Activated naive CD8-positive, alpha-beta T cell treated with anti-CD3 and anti-CD28 coated beads for 36 hours (primary cell): ENCODE measurements at regions not wholly inside any gene's neighbourhood (a gene's known extent, or its start where the extent isn't known, plus 50 kb on each side); places are given as distances from the start of the nearest gene placed in this dataset.

ENCODE experiments used
- DNase-seq: peaks from one replicate; pipeline ENCODE4 v3.0.0; 2021
- H3K27ac Mint-ChIP-seq: one replicate; pipeline ENCODE4 v1.8.0; 2022; ENCODE audit warnings: mild to moderate bottlenecking, moderate library complexity, mixed read lengths
- H3K27me3 Mint-ChIP-seq: one replicate; pipeline ENCODE4 v1.8.0; 2022; ENCODE audit warnings: mild to moderate bottlenecking, mixed read lengths
- H3K36me3 Mint-ChIP-seq: one replicate; pipeline ENCODE4 v1.8.0; 2021; ENCODE audit warnings: mild to moderate bottlenecking, mixed read lengths
- H3K4me1 Mint-ChIP-seq: one replicate; pipeline ENCODE4 v1.8.0; 2021; ENCODE audit warnings: mixed read lengths
- H3K4me3 Mint-ChIP-seq: one replicate; pipeline ENCODE4 v1.8.0; 2022; ENCODE audit warnings: mild to moderate bottlenecking, moderate library complexity, mixed read lengths
- H3K9me3 Mint-ChIP-seq: one replicate; pipeline ENCODE4 v1.8.0; 2022; ENCODE audit warnings: mixed read lengths

DNA sequence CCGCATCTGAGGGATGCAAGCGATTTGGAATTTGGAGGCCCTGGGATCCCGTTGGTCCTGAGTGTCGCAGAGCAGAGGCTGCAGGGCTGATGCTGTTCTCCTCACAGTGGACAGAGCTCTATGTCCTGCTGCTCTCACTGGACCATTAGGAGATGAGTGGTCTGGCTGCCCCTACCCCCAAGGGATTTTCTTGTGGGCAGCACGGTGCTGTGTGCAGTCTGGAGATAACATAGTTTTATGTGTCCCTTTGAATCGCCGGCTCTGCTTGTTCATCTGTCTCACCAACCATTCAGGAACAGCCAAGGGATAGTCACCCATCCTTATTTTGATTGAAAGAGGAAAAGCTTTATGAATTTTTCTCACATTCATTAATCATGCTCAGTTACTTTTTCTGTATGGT is 49.9 kb downstream of the CHRM3 start:
- no peak overlapping the region for H3K27ac Mint-ChIP-seq
- H3K27me3 Mint-ChIP-seq = peaks cover 4% of the 10 kb centered on the region
- DNase-seq = no peak
- H3K9me3 Mint-ChIP-seq = no peaks in the 10 kb centered on the region
- H3K4me3 Mint-ChIP-seq = no peak overlapping the region
- no peaks in the 10 kb centered on the region for H3K4me1 Mint-ChIP-seq
- no peaks in the 10 kb centered on the region for H3K36me3 Mint-ChIP-seq

DNA sequence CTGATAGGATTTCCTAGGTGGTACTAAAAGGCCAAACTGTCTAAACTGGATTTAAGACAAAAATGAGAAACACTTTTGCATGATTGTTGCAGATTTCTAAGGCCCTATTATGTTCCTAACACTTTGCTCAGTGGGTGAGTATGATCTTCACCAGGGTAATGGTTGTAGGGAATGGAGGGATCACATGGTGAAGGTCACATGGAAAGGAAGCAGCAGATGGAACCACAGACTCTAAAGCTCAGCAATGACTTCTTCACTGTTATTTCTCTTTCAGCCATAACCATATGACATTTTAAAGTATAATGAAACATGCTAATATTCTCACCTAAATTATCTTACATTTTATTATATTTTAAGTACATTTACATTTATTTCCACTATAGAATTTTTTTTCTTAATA is 51.5 kb downstream of the CHRM3 start:
- H3K36me3 Mint-ChIP-seq = no peaks in the 10 kb centered on the region
- no peak overlapping the region for H3K4me3 Mint-ChIP-seq
- no peak overlapping the region for H3K27ac Mint-ChIP-seq
- DNase-seq = no peak
- no peaks in the 10 kb centered on the region for H3K9me3 Mint-ChIP-seq
- H3K27me3 Mint-ChIP-seq = peaks cover 4% of the 10 kb centered on the region
- no peaks in the 10 kb centered on the region for H3K4me1 Mint-ChIP-seq

DNA sequence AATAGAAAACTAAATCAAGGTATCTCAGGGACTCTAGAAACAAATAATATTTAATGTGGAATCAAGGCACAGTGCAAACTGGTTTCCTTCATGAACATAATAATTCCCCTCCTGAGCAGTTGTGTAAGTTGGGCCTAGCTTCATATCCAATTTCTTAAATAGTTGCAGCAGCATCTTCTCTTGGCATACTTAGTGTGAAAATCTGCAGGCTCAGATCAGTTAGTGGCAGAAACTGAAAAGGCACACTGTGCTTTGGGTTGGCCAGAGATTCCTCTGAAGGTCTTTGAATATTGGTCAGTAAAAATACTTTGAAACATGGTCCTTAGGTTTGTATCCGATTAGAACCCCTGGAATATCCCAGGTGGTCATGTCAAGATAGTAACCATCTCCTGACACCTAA is 52.5 kb downstream of the CHRM3 start:
- no peaks in the 10 kb centered on the region for H3K4me1 Mint-ChIP-seq
- no peaks in the 10 kb centered on the region for H3K36me3 Mint-ChIP-seq
- H3K27ac Mint-ChIP-seq = no peak overlapping the region

DNA sequence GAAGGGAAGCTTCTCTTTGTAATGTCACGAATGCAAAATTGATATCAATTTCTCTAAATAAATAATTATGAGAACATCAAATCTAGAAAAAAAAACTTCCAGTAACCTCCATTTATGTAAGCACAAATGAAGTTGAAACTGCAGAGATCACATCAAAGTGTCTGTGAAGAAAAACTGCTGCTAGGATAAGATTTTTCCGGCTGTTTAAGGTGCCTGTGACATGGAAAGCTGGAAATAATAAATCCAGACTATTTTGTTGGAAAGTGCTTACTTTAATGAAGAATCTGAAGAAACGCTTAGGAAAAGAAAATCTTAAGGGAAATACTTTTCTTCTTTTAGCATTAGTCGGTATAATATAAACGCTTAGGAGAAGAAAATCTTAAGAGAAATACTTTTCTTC is 57.0 kb downstream of the CHRM3 start:
- H3K27ac Mint-ChIP-seq = no peak overlapping the region
- DNase-seq = no peak
- no peaks in the 10 kb centered on the region for H3K4me1 Mint-ChIP-seq
- no peaks in the 10 kb centered on the region for H3K27me3 Mint-ChIP-seq
- H3K36me3 Mint-ChIP-seq = no peaks in the 10 kb centered on the region
- H3K4me3 Mint-ChIP-seq = no peak overlapping the region
- H3K9me3 Mint-ChIP-seq = no peaks in the 10 kb centered on the region

More for the DNA sequence above, 52.5 kb downstream of the CHRM3 start:
- no peak for DNase-seq
- Mint-ChIP-seq H3K27me3 (peaks cover 4% of the 10 kb centered on the region), H3K9me3 (no peaks in the 10 kb centered on the region), H3K4me3 (no peak overlapping the region)

DNA sequence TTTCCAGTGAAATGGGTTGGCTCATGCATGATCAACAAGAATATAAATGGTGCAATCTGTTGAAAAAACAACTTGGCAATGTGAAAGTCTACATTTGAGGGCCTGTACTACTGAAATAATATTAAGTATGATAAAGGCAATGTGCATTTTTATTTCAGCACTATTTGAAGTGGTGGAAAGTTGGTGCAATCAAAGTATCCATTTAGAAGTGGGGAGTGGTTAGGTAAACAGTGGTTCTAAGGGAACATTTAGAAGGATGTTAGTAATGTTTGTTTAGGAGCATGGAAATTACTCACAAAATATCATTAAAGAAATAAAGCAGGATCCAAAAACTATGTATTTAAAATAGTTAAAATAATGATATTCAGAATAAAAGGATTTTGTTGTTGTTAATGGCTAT is 60.2 kb downstream of the CHRM3 start:
- H3K36me3 Mint-ChIP-seq = no peaks in the 10 kb centered on the region
- no peaks in the 10 kb centered on the region for H3K27me3 Mint-ChIP-seq
- no peak overlapping the region for H3K27ac Mint-ChIP-seq
- DNase-seq = no peak
- H3K4me3 Mint-ChIP-seq = no peak overlapping the region
- no peaks in the 10 kb centered on the region for H3K4me1 Mint-ChIP-seq
- H3K9me3 Mint-ChIP-seq = no peaks in the 10 kb centered on the region

DNA sequence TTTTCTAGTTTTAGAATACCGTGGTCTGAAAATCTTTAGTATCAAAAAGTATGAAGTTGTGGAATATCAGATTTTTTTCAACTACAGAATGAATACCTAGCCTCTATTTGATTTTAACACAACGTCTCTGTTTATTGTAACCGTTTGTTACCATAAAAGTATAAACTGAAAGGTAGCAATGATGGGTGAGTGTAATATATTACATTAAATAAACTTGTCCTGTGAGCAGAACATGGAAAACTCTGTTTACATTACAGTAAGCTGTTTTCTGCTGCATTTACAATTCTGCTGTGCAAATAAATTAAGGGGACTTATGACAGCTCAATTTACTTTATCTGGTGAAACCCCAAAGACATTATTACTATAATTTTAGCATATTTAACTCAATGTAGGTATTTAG is 62.5 kb downstream of the CHRM3 start:
- Mint-ChIP-seq H3K27ac (no peak overlapping the region), H3K4me3 (no peak overlapping the region), H3K9me3 (no peaks in the 10 kb centered on the region), H3K27me3 (no peaks in the 10 kb centered on the region), H3K4me1 (no peaks in the 10 kb centered on the region), H3K36me3 (no peaks in the 10 kb centered on the region)
- no peak for DNase-seq

DNA sequence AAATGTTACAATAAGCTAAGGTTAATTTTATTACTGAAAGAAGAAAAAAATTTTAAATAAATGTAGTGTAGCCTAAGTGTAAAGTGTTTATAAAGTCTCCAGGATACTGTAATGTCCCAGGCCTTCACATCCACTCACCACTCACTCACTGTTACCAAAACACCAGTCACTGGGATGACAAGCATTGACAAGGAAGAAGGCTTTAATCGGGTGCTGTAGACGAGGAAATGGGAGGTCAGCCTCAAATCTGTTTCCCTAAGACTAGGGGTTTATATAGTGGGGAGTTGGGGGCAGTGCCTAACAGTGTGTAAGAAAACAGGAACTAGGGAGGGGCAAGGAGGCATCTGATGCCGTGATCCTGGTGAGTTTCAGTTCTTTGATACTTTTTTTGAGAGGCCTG is 69.4 kb downstream of the CHRM3 start:
- no peak for DNase-seq
- Mint-ChIP-seq H3K36me3 (peaks cover 2% of the 10 kb centered on the region), H3K27ac (no peak overlapping the region), H3K4me1 (peaks cover 12% of the 10 kb centered on the region), H3K4me3 (no peak overlapping the region), H3K27me3 (no peaks in the 10 kb centered on the region), H3K9me3 (peaks cover 2% of the 10 kb centered on the region)

DNA sequence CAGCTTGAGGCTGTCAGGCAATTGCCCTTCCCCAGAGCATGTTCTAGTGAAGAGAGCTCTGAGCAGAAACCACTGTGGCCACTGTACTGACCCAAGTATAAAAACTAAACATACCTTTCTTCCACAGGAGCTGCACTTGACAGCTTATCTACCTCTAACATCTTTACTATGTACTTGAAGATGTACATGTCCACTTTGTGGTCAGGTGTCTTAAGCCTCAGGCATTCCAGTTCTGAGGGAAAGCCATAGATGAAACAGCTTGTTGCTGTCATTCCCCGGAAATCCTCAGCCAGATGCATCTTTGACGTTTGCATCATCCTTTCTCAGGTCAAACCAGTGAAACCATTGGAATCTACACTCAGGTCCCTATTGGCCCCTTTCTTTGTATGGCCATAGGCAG is 70.4 kb downstream of the CHRM3 start:
- Mint-ChIP-seq H3K9me3 (peaks cover 2% of the 10 kb centered on the region), H3K4me3 (no peak overlapping the region), H3K27ac (no peak overlapping the region), H3K36me3 (peaks cover 2% of the 10 kb centered on the region), H3K4me1 (peaks cover 12% of the 10 kb centered on the region), H3K27me3 (no peaks in the 10 kb centered on the region)
- DNase-seq = no peak

DNA sequence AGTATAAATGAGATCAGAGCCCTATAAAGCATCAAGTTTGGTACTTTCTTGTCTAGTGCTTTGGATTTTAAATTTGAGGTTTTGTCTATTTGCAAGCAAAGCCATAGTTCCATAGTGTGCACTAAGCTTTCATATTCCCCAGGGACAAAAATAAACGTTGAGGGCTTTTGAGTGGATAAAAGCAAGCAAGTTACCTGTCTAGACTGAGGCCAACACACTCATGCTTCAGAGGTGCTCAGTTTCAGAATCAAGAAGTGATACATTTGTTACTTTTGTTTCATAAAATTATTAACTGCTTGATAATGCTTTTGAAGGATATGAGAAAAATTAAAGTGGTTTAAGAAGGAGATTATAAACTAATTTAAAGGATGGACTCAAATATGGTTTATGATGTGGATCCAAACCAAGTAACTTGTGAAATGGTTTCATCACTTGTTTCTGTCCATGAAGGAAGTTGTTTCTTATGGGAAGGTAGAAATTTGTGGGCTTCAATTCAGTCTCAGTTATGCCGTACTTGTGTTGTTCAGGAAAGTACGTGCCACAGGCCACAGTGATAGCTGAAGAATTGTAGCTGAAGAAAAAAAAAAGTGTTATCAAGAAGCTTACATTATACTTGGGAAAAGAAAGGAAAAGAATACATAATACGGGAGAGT is 71.2 kb downstream of the CHRM3 start:
- Mint-ChIP-seq H3K9me3 (peaks cover 2% of the 10 kb centered on the region), H3K27me3 (no peaks in the 10 kb centered on the region), H3K27ac (peak overlapping the region; percentile 52), H3K36me3 (peaks cover 2% of the 10 kb centered on the region), H3K4me1 (peaks cover 12% of the 10 kb centered on the region), H3K4me3 (no peak overlapping the region)
- DNase-seq = no peak

DNA sequence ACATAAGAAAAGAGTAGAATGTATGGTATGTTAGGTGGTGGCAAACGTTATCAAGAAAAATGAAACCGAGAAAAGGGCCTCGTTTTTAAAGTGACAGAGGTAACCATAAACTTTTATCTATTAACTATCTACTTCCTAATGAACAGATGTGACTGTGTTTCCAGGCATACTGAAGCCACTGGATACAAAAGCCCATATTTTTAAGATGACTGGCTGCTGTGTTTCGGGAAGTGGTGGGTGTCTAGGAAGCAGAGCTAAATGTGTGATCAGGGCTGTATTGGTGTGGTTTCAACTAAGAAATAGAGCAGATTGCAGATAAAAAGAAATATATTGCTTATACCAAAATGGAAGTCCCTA is 71.8 kb downstream of the CHRM3 start:
- Mint-ChIP-seq H3K4me3 (peak overlapping the region; percentile 33), H3K4me1 (peaks cover 12% of the 10 kb centered on the region), H3K27me3 (no peaks in the 10 kb centered on the region), H3K36me3 (peaks cover 2% of the 10 kb centered on the region), H3K9me3 (peaks cover 2% of the 10 kb centered on the region), H3K27ac (peak overlapping the region; percentile 52)
- DNase-seq = no peak

DNA sequence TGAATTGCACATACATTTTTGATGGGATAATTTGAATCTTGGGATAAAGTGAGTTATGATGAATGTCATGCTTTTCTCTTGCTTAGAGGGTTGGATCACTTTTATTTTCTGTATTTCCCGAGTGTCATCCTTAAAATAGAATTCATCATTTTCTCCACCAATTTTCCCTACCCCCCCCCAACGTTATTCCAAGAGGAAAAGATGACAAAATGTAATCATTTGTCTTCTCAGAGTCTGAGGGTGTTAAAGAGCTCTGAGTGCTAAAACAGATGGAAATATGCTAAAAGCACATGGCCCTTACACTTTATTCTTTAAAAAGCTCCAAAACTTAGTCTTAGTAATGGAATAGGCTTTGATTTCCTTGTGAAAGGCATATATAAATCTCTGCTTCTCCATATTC is 81.4 kb downstream of the CHRM3 start:
- H3K27ac Mint-ChIP-seq = no peak overlapping the region
- H3K4me1 Mint-ChIP-seq = no peaks in the 10 kb centered on the region
- no peaks in the 10 kb centered on the region for H3K27me3 Mint-ChIP-seq

DNA sequence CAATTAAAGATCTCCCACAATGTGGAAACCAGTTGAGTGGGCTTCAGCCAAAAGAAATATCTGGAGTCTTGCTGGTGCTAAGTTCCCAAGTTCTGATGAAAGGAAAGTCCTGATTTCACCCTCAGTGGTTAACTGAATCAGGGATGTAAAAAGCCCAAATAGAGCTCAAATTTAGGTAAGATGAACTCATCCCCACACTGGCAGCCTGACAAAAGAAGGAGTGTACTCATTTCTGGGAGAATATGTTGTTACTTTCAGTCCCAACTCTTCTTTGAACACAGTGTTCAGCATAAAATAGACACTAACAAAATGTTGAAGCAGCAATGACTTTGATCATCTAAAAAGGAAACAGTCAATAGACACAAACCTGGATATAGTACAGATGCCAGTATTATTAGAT is 91.7 kb downstream of the CHRM3 start:
- Mint-ChIP-seq H3K36me3 (peaks cover 1% of the 10 kb centered on the region), H3K9me3 (peaks cover 17% of the 10 kb centered on the region), H3K27me3 (no peaks in the 10 kb centered on the region), H3K27ac (no peak overlapping the region), H3K4me1 (no peaks in the 10 kb centered on the region), H3K4me3 (no peak overlapping the region)
- no peak for DNase-seq

More for the DNA sequence above, 81.4 kb downstream of the CHRM3 start:
- no peak for DNase-seq
- Mint-ChIP-seq H3K9me3 (no peaks in the 10 kb centered on the region), H3K36me3 (no peaks in the 10 kb centered on the region), H3K4me3 (no peak overlapping the region)

DNA sequence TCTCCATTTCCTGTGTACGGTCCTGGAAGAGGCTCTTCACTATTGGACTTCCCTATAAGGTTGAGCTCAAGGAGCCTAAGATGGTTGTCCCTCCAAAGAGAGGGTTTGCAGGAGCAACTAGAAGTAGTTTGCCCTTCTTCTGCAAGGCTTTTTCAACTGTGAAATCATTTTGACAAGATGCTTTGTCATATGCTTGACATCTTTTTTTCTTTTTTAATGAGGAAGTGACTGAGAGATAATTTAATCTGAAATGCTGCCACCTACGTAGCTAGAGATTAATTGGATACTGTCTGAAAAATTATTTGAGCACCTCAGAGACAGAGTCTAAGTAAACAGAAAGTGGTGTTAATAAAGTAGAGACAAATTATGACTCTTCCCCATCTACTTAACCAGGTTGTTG is 97.0 kb downstream of the CHRM3 start:
- no peak for DNase-seq
- Mint-ChIP-seq H3K36me3 (peaks cover 1% of the 10 kb centered on the region), H3K9me3 (peaks cover 9% of the 10 kb centered on the region), H3K4me3 (no peak overlapping the region), H3K4me1 (peaks cover 3% of the 10 kb centered on the region), H3K27me3 (peaks cover 4% of the 10 kb centered on the region), H3K27ac (no peak overlapping the region)

DNA sequence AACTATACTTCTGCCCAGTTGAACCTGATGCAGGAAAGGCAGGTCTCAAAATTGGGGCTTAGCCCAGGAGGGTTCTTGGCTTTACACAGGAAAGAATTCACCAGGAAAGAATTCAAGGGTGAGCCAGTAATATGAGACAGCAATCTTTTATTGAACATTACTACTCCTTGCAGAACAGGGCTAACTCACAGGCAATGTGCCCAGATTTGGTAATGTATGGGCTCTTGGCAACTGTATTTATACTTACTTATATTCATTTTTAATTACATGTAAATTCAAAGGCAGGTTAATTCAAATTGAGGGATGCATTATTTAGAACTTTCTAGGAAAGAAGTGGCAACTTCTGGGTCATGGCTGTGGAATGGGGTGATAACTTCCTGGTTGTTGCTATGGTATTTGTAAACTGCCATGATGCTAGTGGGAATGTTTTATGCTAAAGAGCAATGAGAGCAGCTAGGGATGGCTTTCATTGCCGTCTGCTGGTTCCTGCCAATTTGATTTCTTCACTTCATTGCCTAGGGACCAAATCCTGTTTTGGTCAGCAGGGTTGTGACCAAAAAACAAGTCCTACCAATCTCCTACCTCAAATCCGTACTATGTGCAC is 107.5 kb downstream of the CHRM3 start:
- Mint-ChIP-seq H3K27me3 (peaks cover 3% of the 10 kb centered on the region), H3K36me3 (no peaks in the 10 kb centered on the region), H3K4me3 (no peak overlapping the region), H3K27ac (no peak overlapping the region), H3K9me3 (peaks cover 2% of the 10 kb centered on the region), H3K4me1 (no peaks in the 10 kb centered on the region)
- no peak for DNase-seq

DNA sequence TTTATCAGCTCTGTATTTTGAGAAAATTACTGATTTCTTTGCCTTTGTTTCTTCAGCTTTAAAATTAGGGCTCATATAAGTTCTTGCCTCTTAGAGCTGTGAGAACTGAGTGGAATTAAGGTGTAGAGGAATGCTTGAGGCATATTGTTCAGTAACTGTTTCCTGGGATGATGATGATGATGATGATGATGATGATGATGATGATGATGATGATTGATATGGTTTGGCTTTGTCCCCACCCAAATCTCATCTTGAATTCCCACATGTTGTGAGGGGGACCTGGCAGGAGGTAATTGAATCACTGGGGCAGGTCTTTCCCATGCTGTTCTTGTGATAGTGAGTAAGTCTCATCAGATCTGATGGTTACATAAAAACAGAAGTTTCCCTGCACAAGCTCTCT is 118.7 kb downstream of the CHRM3 start:
- peaks cover 8% of the 10 kb centered on the region for H3K4me1 Mint-ChIP-seq
- no peak for DNase-seq
- H3K27me3 Mint-ChIP-seq = no peaks in the 10 kb centered on the region
- peaks cover 11% of the 10 kb centered on the region for H3K9me3 Mint-ChIP-seq
- no peak overlapping the region for H3K27ac Mint-ChIP-seq
- H3K4me3 Mint-ChIP-seq = no peak overlapping the region
- H3K36me3 Mint-ChIP-seq = peaks cover 5% of the 10 kb centered on the region

DNA sequence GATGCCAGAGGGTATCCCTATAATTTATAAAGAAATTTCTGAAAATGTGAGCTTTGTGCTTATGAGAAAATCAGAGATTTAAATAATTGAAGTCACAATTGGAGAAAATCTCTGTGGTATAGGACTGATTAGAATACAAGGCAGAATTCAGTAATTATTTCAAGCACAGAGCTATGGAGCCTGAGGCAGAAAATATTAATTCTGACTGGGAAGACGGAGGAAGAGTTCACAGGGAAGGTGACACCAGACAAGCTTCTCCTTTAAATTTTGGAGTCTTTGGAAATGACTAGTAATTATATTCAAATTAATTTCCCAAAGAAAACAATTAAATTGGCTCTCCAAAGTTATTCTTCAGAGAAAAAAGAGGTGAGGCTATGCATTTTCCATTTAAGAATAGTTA is 121.5 kb downstream of the CHRM3 start:
- no peaks in the 10 kb centered on the region for H3K27me3 Mint-ChIP-seq
- H3K9me3 Mint-ChIP-seq = peaks cover 11% of the 10 kb centered on the region
- H3K36me3 Mint-ChIP-seq = peaks cover 5% of the 10 kb centered on the region
- no peak overlapping the region for H3K4me3 Mint-ChIP-seq
- H3K27ac Mint-ChIP-seq = no peak overlapping the region
- DNase-seq = no peak
- no peaks in the 10 kb centered on the region for H3K4me1 Mint-ChIP-seq
